GM12873 (cell line): ENCODE measurements at regions not wholly inside any gene's neighbourhood (a gene's known extent, or its start where the extent isn't known, plus 50 kb on each side); places are given as distances from the start of the nearest gene placed in this dataset.

ENCODE experiments used
- CTCF ChIP-seq: IDR thresholded peaks from 2 replicates; pipeline ENCODE4 v1.5.1; 2012; ENCODE audit warnings: low read depth, mild to moderate bottlenecking, moderate library complexity, low read length, control low read depth; ENCODE audit not compliant: insufficient read depth; ENCODE audit errors: missing control alignments

GRCh38 chr17:65466547-65466946, 94.9 kb downstream of the AXIN2 start:
- TF ChIP-seq CTCF = no peak

GRCh38 chr17:65463242-65463641, 98.2 kb downstream of the AXIN2 start:
- TF ChIP-seq CTCF = no peak

GRCh38 chr17:65459677-65460347, 101.6 kb downstream of the AXIN2 start:
- no peak for TF ChIP-seq CTCF

GRCh38 chr17:65457635-65458257, 103.7 kb downstream of the AXIN2 start:
- TF ChIP-seq CTCF = no peak

GRCh38 chr17:65457183-65457582, 104.3 kb downstream of the AXIN2 start:
- no peak for TF ChIP-seq CTCF

- TF ChIP-seq CTCF = no peak
Observed at GRCh38 chr17:65456368-65457151, 104.9 kb downstream of the AXIN2 start.

- no peak for TF ChIP-seq CTCF
Observed at GRCh38 chr17:65455972-65456343, 105.5 kb downstream of the AXIN2 start.
